IPS-18a (cell line): ENCODE measurements at regions not wholly inside any gene's neighbourhood (a gene's known extent, or its start where the extent isn't known, plus 50 kb on each side); places are given as distances from the start of the nearest gene placed in this dataset.

ENCODE experiments used
- H3K27ac ChIP-seq: one replicate; pipeline ENCODE4 v1.5.1; 2013; ENCODE audit warnings: low read length
- H3K27me3 ChIP-seq: one replicate; pipeline ENCODE4 v1.6.1; 2013; ENCODE audit warnings: mild to moderate bottlenecking, low read length; ENCODE audit not compliant: control insufficient read depth, insufficient read depth
- H3K36me3 ChIP-seq: one replicate; pipeline ENCODE4 v1.6.1; 2013; ENCODE audit warnings: low read depth, low read length; ENCODE audit not compliant: control insufficient read depth
- H3K4me1 ChIP-seq: one replicate; pipeline ENCODE4 v1.6.1; 2013; ENCODE audit warnings: low read depth, low read length; ENCODE audit not compliant: control insufficient read depth
- H3K4me3 ChIP-seq: one replicate; pipeline ENCODE4 v1.5.1; 2013; ENCODE audit warnings: low read length
- H3K9ac ChIP-seq: one replicate; pipeline ENCODE4 v1.6.1; 2013; ENCODE audit warnings: mild to moderate bottlenecking, low read length, moderate library complexity
- H3K9me3 ChIP-seq: one replicate; pipeline ENCODE4 v1.6.1; 2013; ENCODE audit warnings: low read depth, low read length; ENCODE audit not compliant: control insufficient read depth

- no peaks in the 10 kb centered on the region for H3K9me3 ChIP-seq
- no peaks in the 10 kb centered on the region for H3K27me3 ChIP-seq
- H3K27ac ChIP-seq, result no peak overlapping the region
- no peak overlapping the region for H3K9ac ChIP-seq
- H3K4me3 ChIP-seq, result no peak overlapping the region
- no peaks in the 10 kb centered on the region for H3K36me3 ChIP-seq
- no peaks in the 10 kb centered on the region for H3K4me1 ChIP-seq
These were observed 914.3 kb upstream of the NCAM2 start for GRCh38 chr21:20083925-20084324.

GRCh38 chr21:20086508-20086907 is 911.7 kb upstream of the NCAM2 start:
- Histone ChIP-seq H3K27ac (no peak overlapping the region), H3K9me3 (no peaks in the 10 kb centered on the region)

GRCh38 chr21:20106368-20106767 is 891.8 kb upstream of the NCAM2 start:
- Histone ChIP-seq H3K27ac (no peak overlapping the region), H3K9me3 (no peaks in the 10 kb centered on the region), H3K9ac (no peak overlapping the region), H3K27me3 (no peaks in the 10 kb centered on the region), H3K4me1 (no peaks in the 10 kb centered on the region), H3K4me3 (no peak overlapping the region), H3K36me3 (no peaks in the 10 kb centered on the region)

More at GRCh38 chr21:20086508-20086907, 911.7 kb upstream of the NCAM2 start:
- Histone ChIP-seq H3K4me1 (no peaks in the 10 kb centered on the region), H3K27me3 (no peaks in the 10 kb centered on the region), H3K4me3 (no peak overlapping the region), H3K9ac (no peak overlapping the region), H3K36me3 (no peaks in the 10 kb centered on the region)

GRCh38 chr21:20108016-20108415 is 890.2 kb upstream of the NCAM2 start:
- H3K27me3 ChIP-seq, result no peaks in the 10 kb centered on the region
- no peak overlapping the region for H3K4me3 ChIP-seq
- H3K9ac ChIP-seq, result no peak overlapping the region
- no peak overlapping the region for H3K27ac ChIP-seq
- H3K9me3 ChIP-seq, result no peaks in the 10 kb centered on the region
- no peaks in the 10 kb centered on the region for H3K36me3 ChIP-seq
- H3K4me1 ChIP-seq, result no peaks in the 10 kb centered on the region

- Histone ChIP-seq H3K27ac (no peak overlapping the region), H3K9ac (no peak overlapping the region), H3K4me1 (no peaks in the 10 kb centered on the region), H3K9me3 (no peaks in the 10 kb centered on the region), H3K4me3 (no peak overlapping the region), H3K36me3 (no peaks in the 10 kb centered on the region), H3K27me3 (no peaks in the 10 kb centered on the region)
These were observed 889.2 kb upstream of the NCAM2 start for GRCh38 chr21:20108976-20109540.

- H3K4me3 ChIP-seq, result no peak overlapping the region
- no peak overlapping the region for H3K27ac ChIP-seq
These were observed 887.8 kb upstream of the NCAM2 start for GRCh38 chr21:20110368-20110767.

GRCh38 chr21:20151741-20152140 is 846.5 kb upstream of the NCAM2 start:
- Histone ChIP-seq H3K27ac (no peak overlapping the region), H3K27me3 (no peaks in the 10 kb centered on the region), H3K9ac (no peak overlapping the region), H3K4me3 (no peak overlapping the region), H3K4me1 (no peaks in the 10 kb centered on the region), H3K36me3 (no peaks in the 10 kb centered on the region), H3K9me3 (peaks cover 17% of the 10 kb centered on the region)

More at GRCh38 chr21:20110368-20110767, 887.8 kb upstream of the NCAM2 start:
- H3K9ac ChIP-seq, result no peak overlapping the region
- H3K36me3 ChIP-seq, result no peaks in the 10 kb centered on the region
- no peaks in the 10 kb centered on the region for H3K4me1 ChIP-seq
- H3K9me3 ChIP-seq, result no peaks in the 10 kb centered on the region
- no peaks in the 10 kb centered on the region for H3K27me3 ChIP-seq

GRCh38 chr21:20163167-20163566 is 835.0 kb upstream of the NCAM2 start:
- H3K9ac ChIP-seq, result no peak overlapping the region
- no peaks in the 10 kb centered on the region for H3K9me3 ChIP-seq
- H3K27me3 ChIP-seq, result no peaks in the 10 kb centered on the region
- no peak overlapping the region for H3K4me3 ChIP-seq
- H3K36me3 ChIP-seq, result no peaks in the 10 kb centered on the region
- H3K4me1 ChIP-seq, result no peaks in the 10 kb centered on the region
- H3K27ac ChIP-seq, result no peak overlapping the region

GRCh38 chr21:20167059-20167458 is 831.1 kb upstream of the NCAM2 start:
- Histone ChIP-seq H3K9me3 (no peaks in the 10 kb centered on the region), H3K36me3 (no peaks in the 10 kb centered on the region), H3K9ac (no peak overlapping the region), H3K4me1 (no peaks in the 10 kb centered on the region), H3K27me3 (no peaks in the 10 kb centered on the region), H3K27ac (no peak overlapping the region), H3K4me3 (no peak overlapping the region)

- H3K4me1 ChIP-seq, result no peaks in the 10 kb centered on the region
- H3K27me3 ChIP-seq, result no peaks in the 10 kb centered on the region
- no peak overlapping the region for H3K4me3 ChIP-seq
- no peak overlapping the region for H3K27ac ChIP-seq
- no peaks in the 10 kb centered on the region for H3K9me3 ChIP-seq
- H3K36me3 ChIP-seq, result no peaks in the 10 kb centered on the region
- H3K9ac ChIP-seq, result no peak overlapping the region
These were observed 828.2 kb upstream of the NCAM2 start for GRCh38 chr21:20169812-20170576.

GRCh38 chr21:20186186-20186585 is 812.0 kb upstream of the NCAM2 start:
- no peak overlapping the region for H3K9ac ChIP-seq
- H3K4me1 ChIP-seq, result no peaks in the 10 kb centered on the region
- H3K27ac ChIP-seq, result no peak overlapping the region
- no peaks in the 10 kb centered on the region for H3K36me3 ChIP-seq
- H3K9me3 ChIP-seq, result peaks cover 5% of the 10 kb centered on the region
- no peaks in the 10 kb centered on the region for H3K27me3 ChIP-seq
- H3K4me3 ChIP-seq, result no peak overlapping the region

GRCh38 chr21:20187028-20187427 is 811.2 kb upstream of the NCAM2 start:
- H3K9me3 ChIP-seq, result peaks cover 5% of the 10 kb centered on the region
- no peak overlapping the region for H3K9ac ChIP-seq
- H3K4me1 ChIP-seq, result no peaks in the 10 kb centered on the region
- no peaks in the 10 kb centered on the region for H3K36me3 ChIP-seq
- H3K4me3 ChIP-seq, result no peak overlapping the region
- no peaks in the 10 kb centered on the region for H3K27me3 ChIP-seq
- H3K27ac ChIP-seq, result no peak overlapping the region
